Umbilical cord (tissue), 1 donor: ENCODE measurements at regions not wholly inside any gene's neighbourhood (a gene's known extent, or its start where the extent isn't known, plus 50 kb on each side); places are given as distances from the start of the nearest gene placed in this dataset.
A peak's percentile ranks its signal among the peaks of the same experiment; 100 is the strongest.
"Not testable (repeated sequence)": the region's sequence is repeated elsewhere in the genome, so short reads cannot be mapped to it uniquely, and the experiment has no call there.

Source experiments
- DNase-seq: peaks from one replicate; pipeline ENCODE4 v3.0.0-alpha.2; 2015; ENCODE audit warnings: low spot score

DNA sequence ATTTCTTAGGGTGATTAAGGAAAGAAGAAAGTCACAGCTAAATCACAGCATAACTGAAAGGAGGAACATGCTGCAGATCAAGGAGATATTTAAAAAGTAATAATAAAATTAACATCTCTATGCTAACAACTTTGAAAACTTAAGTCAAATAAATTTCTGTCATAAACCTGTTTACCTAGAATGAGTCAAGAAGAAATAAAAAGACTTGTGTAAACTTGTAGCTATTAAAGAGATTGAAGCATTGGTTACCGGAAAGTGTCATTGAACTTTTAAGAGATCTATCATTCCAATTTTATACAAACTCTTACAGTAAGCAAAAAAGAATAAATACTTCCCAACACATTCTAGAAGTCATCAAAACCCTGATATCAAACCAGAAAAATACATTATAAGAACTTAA, 520.1 kb upstream of the SYT4 start:
- no peak for DNase-seq

DNA sequence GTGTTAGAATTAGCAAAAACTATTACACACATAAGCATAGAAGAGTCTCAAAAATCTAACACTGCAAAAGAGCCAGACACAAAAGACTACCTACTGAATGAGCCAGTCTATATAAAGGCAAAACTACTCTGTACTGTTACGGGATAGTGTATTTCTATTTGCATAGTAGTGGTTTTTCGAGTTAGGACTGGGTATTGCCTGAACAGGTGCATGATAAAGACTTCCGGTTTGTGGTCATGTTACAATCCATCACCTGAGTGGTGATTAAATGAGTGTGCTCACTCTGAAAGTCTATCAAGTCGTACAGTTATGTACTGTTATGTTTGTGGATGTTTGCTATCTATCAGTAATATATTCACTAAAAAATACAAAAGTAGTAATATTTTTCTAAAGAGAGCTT, 523.3 kb upstream of the SYT4 start:
- no peak for DNase-seq

DNA sequence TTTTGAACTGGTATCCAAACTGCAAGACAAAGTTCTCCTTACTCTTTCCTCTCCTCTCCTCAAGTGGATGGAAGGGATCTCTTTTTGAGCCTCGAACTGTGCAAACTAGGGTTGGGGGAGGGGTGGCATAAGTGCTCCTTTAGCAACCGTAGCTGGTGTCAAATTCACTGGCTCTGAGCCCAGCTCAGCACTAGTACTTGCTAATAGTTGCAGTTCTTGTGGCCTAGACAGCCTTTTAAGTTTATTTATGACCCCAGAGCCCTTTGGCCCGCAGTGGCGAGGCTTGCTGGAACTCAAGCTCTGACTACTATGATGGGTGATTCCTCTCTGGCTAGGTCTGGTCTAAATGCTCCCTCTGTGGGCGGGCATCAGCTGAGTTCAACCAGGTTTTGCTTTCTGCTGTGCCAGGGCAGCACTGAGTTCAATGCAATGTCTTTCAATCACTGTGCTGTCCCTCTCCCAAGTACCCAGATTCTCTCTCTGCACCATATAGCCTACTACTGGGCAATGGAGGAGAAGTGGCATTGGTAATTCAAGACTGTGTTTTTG, 528.4 kb upstream of the SYT4 start:
- DNase-seq = no peak

DNA sequence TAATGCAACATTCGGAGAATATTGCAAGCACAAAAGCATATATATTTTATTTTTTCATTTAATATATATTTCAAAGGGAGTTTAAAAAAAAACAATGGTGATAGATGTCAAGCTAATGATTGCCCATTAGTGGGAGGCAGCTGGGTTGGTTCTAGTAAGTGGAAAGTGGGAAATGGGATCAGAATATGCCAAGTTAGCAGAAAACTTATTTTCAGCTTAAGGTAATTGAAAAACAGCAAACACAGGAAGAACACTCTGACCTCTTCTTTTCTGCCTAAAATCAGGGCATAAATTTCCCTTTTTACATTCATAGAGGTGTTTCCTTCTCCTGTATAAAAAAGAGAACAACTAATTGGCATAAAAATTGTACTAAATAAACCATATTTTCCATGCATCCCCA, 535.3 kb upstream of the SYT4 start:
- no peak for DNase-seq

DNA sequence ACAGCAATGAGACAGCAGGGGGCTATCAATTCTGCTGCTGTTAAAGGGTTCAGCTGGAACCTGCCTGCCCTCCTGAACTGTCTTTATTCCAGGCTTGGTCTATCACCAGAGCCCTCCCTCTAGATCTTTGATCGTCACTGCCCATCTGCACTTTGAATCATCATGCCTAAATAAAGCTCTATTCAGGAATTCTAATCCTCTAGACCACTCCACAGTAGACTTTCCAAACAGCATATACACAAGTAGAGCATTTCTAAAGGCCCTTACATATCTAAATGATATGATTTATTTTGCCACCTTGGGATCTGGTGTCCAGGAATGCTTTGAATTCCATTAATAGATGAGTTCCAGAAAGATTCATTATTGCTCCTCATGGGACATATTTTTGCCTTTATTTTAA, 542.1 kb upstream of the SYT4 start:
- DNase-seq = no peak

DNA sequence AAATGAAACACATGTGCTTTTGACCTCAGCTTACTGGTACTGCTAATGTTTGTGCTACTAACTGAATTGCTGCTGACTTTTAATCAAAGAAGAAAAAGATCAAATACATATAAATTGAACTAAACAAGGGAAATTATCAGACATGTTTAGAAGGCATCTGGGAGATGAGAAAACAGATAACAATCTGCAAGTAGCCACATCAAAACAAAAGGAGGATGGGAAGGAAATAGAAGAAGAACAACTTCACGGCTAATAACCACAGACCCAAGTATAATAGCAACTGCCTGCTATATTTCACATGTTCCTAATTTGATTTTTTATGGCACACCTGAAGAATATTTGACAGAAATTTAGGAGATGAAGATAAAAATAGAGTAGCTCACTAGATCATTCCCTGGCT, 542.6 kb upstream of the SYT4 start:
- DNase-seq = no peak

DNA sequence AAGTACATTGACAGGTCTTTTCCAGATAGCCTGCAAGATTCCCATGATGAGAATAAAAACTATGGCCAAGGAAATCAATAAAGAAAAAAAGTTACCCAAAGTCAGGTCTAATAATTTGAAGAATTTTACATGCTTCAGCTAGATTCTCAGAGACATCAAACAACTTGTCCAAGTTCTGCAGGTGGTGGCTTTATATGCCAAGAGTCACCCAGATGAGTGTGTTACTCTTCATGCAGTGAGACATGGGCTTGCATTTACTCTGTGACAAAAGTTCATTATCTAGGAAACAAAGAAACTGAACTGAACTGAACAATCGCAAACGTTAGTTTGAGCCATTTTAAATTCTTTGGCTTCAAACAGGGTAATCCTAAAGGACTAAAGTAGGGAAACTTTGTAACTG, 548.5 kb upstream of the SYT4 start:
- no peak for DNase-seq

DNA sequence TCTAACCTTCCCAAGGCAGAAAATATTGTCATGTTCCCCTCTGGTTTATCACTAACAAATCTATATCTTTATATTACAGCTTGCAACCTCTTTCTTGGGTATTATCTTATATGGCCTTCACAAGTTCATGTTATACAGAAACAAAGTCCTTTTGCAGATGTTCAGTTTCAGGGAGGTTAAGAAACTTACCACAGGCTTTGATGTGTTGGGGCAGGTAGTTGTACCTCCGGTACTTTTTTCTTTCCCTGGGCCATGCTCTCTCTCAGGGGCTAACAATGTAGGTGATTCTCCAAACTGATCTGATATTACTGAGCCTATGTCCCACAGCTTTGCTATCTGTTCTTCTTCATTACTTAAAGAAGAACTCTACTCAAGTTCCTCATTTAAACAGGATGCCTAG, 548.9 kb upstream of the SYT4 start:
- DNase-seq = no peak

DNA sequence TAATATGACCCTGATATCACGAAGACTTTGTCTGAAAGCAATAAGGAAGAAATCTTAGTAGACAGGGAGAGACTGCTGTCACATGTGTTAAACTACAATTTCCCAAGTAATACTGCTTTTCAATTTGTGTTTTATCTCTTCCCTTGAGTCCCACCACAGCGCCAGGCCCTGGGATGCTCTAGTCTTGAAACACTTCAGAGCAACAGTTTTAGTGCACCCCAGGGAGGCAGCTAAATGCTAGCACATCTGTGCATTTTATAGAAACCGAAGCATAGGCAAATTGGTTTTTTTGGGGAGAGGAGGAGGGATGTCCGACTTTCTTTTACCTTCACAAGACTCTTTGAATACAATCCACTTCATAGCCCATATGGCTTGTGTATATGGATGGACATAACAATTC, 550.0 kb upstream of the SYT4 start:
- no peak for DNase-seq

DNA sequence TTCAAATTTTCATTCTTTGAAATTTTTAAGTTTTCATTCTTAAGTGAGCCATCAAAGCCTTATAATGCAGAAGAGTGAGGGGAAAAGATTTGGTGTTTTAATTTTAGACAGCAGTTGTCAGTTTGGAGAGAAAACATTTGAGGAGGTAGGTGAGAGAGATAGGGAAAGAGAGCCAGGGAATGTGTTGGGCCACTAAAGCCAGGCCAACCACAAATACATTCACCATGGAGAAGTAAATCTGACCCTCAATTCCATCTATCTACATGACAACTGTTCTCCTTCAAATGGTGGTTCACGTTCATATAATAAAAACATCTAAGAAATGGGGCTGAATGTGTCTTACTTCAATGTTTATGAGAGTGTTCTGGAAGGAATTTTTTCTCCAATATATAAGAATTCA, 553.0 kb upstream of the SYT4 start:
- DNase-seq = no peak

DNA sequence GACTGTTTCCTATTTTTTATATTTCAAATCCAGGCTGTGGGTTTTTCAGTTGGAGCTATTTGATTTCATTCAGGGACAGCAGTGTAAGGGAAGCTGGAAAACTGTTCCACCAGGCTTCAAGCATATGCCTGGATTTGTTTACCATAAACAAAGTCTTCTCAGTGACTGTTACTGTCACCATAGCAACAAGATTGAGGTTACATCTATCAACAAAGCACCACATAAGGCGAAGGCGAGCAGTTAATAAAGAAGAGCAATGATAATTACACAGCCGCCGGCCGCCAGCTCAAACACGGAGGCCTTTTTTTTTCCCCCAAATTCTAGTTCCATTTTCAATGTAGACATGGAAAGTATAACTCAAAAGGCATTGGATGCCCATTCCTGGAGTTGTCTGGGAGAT, 553.7 kb upstream of the SYT4 start:
- DNase-seq = no peak

DNA sequence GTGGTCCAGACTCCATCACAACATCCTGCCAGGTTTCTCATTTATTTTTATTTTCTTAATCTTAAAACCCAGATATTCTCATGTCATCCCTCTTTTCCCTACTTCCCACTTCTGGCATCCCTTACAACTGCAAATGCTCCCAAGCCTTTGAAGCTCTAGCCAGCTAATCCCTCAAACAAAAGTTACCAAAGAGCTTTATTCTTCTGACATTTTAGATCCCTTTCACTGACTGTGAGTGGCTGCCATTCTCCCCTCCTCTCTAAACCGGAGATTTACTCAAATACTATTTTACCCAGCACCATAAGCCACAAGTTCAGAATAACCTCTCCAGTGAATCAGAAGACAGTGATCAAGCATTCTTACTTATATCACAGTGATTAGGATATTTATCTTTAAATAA, 569.0 kb upstream of the SYT4 start:
- DNase-seq = peak; percentile 56

DNA sequence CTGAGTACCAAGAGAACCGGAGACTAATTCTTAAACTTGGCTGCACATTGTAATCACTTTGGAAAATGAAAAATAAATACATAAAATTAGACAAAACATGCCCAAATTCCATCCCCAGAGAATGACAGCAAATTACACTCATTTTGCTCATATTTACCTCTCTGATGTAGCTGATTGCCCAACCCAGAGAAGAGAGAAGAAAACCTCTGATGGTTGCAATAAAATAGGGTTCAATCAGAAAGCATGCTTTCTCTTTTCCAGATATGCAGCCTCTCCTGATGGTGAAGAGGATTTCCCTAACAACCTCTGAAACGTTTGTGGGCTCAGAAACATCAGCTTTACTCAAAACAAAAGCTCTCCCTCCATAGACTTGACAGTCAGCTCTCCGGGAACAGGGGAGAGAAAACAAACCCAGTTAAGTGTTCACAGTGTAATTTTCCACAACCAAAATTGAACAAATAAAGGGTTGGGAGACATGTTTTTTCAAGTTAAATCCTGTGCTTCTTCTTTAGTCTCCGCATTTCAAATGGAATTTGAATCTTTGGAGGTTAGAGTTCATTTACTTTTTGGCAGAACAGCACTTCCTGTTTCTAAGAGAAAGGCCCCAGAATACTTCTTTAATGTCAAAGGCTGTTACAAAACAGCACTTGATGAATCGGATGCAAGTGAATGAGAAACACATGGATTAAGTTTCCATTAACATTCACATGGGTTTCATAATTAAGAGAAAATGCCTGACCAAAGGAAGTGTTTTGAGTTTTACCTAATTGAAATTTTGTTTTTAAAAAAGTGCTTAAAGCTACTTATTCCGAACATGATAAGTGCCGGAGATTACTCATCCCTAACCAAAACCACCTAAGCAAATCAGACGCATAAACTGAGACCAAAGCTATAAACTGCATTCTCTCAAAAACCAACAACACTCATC, 570.1 kb upstream of the SYT4 start:
- peak; percentile 38 for DNase-seq

DNA sequence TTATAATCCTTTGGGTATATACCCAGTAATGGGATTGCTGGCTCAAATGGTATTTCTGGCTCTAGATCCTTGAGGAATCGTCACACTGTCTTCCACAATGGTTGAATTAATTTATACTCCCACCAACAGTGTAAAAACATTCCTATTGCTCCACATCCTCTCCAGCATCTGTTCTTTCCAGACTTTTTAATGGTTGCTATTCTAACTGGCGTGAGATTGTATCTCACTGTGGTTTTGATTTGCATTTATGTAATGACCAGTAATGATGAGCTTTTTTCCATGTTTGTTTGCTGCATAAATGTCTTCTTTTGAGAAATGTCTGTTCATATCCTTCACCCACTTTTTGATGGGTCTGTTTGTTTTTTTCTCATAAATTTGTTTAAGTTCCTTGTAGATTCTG, 572.5 kb upstream of the SYT4 start:
- not testable (repeated sequence) for DNase-seq

DNA sequence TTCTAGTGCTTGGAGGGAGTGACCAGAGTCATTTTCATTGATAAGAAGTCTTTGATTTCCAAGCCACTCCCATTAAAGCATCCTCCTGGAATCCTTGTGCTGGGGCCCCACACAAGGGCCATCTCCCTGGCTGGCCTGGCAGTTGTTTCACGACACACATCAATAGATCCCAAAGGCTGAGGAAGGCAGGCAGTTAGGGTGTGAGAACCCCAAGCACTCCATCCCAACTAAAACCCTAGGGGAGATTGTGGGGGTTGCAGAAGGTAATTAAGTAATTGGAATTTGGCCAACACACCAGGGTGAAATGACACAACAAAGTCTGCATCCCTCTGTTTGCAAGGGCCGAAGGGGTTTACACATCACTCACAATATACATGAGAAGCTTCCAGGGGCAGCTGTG, 578.1 kb upstream of the SYT4 start:
- no peak for DNase-seq

DNA sequence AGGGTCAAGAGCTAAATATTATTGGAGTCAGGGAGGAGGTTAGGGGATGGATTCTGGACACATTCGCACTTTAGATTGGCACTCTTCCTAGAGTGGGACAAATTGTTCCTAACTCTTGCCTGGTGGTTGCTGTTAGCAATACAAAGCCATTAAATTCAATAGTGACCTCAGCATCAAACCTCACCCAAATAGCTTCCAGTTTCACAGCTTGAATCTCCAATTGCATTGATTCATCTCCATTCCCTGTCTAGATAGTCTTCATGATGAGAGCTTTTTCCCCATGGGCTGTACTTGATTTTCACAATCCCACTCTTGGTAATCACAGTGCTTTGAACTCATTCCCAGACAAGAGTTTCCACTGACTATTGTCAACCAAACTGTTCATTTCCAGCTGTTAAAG, 585.9 kb upstream of the SYT4 start:
- DNase-seq = no peak

DNA sequence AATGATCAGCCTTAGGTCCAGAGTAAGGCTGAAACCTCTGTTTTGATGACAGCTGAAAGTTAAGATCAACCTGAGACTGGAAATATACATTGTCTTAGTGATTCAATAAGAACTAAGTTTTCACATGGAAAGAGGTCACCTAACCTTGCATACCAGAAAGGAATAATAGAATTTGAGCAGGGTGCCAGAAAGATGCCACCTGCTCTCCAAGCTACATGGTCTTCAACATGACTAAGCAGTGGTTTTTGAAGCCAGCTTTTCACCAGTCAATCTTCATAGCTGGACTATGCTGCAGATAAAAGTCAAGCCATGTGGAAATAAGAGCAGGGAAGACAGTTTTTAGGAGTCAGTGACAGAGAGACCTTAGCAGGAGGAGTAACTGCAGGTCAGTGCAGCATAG, 589.4 kb upstream of the SYT4 start:
- no peak for DNase-seq

DNA sequence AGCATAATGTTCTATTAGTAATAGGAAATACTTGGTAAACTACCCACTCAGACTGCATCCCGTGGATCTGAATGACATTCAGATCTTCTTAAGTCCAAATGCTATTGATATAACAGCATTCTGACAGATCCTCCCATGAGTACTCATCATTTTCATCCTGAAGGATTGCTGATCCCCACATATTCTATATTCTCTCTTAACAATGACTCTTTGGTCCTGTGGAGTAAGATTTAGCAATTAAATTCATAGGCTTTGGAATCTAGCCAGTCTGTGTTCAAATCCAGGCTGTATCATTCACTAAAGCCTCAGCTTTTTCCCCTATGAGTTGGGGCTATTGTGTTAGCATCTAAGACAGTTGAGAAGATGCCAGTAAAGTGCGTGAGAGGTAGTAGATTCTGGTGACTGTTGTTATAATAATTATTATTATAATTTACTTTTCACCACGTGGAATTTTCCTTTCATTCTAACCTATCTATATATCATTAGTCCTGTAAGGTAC, 591.3 kb upstream of the SYT4 start:
- no peak for DNase-seq

DNA sequence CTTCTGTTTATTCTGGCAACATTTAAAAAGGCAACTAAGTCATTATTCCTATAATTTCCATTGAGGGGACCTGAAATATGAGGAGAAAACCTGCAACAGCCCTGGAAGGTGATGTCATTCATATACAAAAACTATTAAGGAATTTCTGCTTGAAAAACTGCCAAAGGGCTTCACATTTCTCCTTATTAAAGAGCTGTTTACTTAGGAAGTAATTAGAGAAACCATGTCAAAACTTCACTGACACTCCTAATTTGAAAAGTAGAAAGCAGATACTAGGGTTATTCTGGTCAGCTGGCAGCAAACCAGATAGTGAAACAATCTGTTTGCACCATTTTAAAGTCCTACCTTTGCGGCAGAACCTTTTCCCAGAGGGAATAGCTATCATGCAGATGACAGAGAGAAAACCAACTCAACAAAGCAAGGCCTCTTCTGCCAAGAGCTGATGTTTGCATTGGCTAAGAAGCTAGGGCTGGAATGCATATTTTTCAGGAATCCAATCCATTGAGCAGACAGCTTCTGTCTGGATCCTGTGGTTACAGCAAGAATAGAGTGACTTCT, 592.2 kb upstream of the SYT4 start:
- peak; percentile 12 for DNase-seq

DNA sequence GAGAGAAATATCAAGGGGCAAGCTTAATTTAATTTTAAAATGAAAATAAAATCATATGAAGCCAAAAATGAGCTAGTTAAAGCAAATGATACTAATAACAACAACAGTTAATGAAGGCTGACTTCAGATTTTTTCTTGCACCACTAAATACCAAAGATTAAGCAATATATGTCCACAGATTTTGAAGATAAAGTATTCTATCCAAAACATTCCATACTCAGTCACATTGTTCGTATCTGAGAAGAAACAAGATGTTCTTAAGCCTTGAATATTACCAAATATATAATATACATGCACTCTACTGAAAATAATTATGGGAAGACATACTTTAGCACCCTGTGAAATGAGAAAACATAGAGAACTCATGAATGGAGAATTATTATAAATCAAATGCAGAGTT, 593.3 kb upstream of the SYT4 start:
- no peak for DNase-seq

DNA sequence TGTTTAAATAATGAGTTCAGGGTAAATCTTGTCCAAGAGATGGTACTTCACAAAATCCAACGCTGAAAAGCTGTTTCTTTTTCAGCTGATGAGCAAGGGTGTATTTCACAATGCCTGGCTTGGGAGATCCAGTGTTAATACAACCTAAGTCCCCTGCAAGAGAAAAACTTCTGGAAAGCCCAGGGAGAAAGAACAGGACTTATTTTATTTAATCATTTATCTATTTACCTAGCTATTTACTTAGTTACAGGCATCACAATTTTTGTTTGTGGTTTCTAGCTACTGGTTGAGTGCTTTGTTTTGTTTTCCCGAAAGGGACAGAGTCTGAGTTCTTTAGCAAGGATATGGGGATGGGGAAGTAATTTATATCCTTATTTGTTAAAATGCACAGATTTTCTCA, 598.2 kb upstream of the SYT4 start:
- DNase-seq = peak; percentile 63

DNA sequence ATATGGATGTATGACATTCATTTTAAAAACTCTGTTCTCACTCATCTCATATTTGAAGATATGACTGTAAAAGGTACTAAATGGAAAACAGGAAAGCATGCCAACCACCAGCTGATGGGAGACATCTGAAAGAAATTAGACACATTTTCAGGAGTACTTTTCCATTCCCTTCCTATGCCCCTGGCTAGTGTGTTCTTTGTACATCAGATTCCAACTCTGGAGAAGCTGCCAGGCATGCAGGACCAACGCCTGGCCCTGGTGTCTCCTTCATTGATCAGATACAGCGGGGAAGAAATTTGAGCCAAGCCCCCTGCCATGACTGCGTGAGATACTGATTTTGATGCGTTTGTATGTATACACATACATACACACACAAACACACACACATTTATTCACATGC, 599.0 kb upstream of the SYT4 start:
- DNase-seq = peak; percentile 9

DNA sequence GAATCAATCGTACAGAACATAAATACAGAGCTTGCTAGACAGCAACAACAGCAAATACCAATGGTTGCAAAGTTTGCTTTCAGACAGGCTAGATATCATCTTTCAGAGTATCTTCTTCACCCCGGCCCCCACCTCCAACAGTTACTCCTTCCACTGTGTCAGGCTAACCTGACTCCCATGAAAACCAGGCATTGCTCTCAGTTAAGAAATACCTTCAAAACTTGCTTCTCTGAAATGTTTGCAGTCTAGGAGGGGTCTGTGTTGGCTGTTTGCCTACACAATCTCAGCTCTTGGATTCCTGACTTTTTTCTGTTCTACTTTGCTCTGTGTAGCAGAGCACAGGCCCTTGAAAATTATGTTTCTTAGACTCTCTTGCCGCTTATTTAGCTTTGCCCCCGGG, 599.5 kb upstream of the SYT4 start:
- peak; percentile 28 for DNase-seq
